HG03025 (cell line): ENCODE measurements at regions not wholly inside any gene's neighbourhood (a gene's known extent, or its start where the extent isn't known, plus 50 kb on each side); places are given as distances from the start of the nearest gene placed in this dataset.
"Not testable (repeated sequence)": the region's sequence is repeated elsewhere in the genome, so short reads cannot be mapped to it uniquely, and the experiment has no call there.

Source experiments
- ATAC-seq: cut with Tn5 transposase; IDR thresholded peaks from one replicate; pipeline ENCODE4 v1.9.1; 2021; ENCODE audit warnings: mild to moderate bottlenecking, moderate library complexity; ENCODE audit not compliant: unreplicated experiment, low FRiP score

- no peak for ATAC-seq
Observed at GRCh38 chr2:6082625-6083018, 390.4 kb downstream of the SOX11 start.

GRCh38 chr2:6083136-6083535, 391.0 kb downstream of the SOX11 start:
- ATAC-seq, result no peak

- no peak for ATAC-seq
Observed at GRCh38 chr2:6089474-6089873, 397.3 kb downstream of the SOX11 start.

GRCh38 chr2:6103372-6103771, 411.2 kb downstream of the SOX11 start:
- no peak for ATAC-seq

- ATAC-seq, result no peak
Observed at GRCh38 chr2:6103949-6104348, 411.8 kb downstream of the SOX11 start.

- no peak for ATAC-seq
Observed at GRCh38 chr2:6107290-6107689, 415.1 kb downstream of the SOX11 start.

- ATAC-seq, result no peak
Observed at GRCh38 chr2:6109831-6110230, 417.6 kb downstream of the SOX11 start.

- ATAC-seq, result no peak
Observed at GRCh38 chr2:6111781-6112261, 419.6 kb downstream of the SOX11 start.

- ATAC-seq, result no peak
Observed at GRCh38 chr2:6113786-6114185, 421.6 kb downstream of the SOX11 start.

- ATAC-seq, result no peak
Observed at GRCh38 chr2:6127718-6128117, 435.5 kb downstream of the SOX11 start.

- no peak for ATAC-seq
Observed at GRCh38 chr2:6139142-6139541, 447.0 kb downstream of the SOX11 start.

- no peak for ATAC-seq
Observed at GRCh38 chr2:6139916-6140315, 447.7 kb downstream of the SOX11 start.

GRCh38 chr2:6140509-6140908, 448.3 kb downstream of the SOX11 start:
- ATAC-seq, result no peak

GRCh38 chr2:6143812-6144211, 451.6 kb downstream of the SOX11 start:
- no peak for ATAC-seq

GRCh38 chr2:6147215-6147614, 455.0 kb downstream of the SOX11 start:
- ATAC-seq, result not testable (repeated sequence)

- no peak for ATAC-seq
Observed at GRCh38 chr2:6148882-6149281, 456.7 kb downstream of the SOX11 start.

- ATAC-seq, result no peak
Observed at GRCh38 chr2:6159606-6160005, 467.4 kb downstream of the SOX11 start.

GRCh38 chr2:6163932-6164331, 471.7 kb downstream of the SOX11 start:
- no peak for ATAC-seq

- no peak for ATAC-seq
Observed at GRCh38 chr2:6164986-6165747, 473.0 kb downstream of the SOX11 start.

- ATAC-seq, result no peak
Observed at GRCh38 chr2:6167592-6168138, 475.5 kb downstream of the SOX11 start.

GRCh38 chr2:6168485-6168884, 476.3 kb downstream of the SOX11 start:
- no peak for ATAC-seq

- no peak for ATAC-seq
Observed at GRCh38 chr2:6171294-6171693, 479.1 kb downstream of the SOX11 start.
